SK-N-SH treated with all-trans-retinoic acid at 6 μM for 48 hours (cell line): ENCODE measurements at regions not wholly inside any gene's neighbourhood (a gene's known extent, or its start where the extent isn't known, plus 50 kb on each side); places are given as distances from the start of the nearest gene placed in this dataset.

Source experiments
- ZFP30 ChIP-seq: fragments of 450-650 bp; formaldehyde crosslinking; IDR thresholded peaks from 2 replicates; pipeline ENCODE4 v1.5.0; 2022; ENCODE audit warnings: mild to moderate bottlenecking, moderate library complexity
- TF ChIP-seq, protein P1 (sequence below): fragments of 250-450 bp; sonication (Bioruptor Pico); IDR thresholded peaks from 2 replicates; pipeline ENCODE4 v1.8.0; 2021; ENCODE audit warnings: low read depth, mild to moderate bottlenecking, moderate library complexity, borderline replicate concordance

DNA sequence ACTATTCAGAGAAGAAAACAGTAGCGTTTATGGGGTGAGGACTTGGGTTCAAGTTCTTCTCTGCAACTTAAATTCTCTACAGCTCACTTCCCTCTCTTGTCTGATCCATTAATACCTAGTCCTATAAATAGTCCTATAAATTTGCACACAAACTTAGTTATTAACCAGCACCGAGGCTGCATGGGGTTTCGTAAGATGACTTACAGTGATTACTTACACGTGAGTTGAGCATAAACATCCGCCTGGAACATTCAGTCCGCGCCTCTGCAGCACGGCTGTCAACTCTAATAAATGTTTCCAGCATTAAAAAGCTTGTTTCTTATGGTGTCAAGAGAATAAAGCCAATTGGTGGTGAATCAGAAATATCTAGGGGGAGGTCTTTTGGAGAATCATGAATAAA, 103.0 kb upstream of the ENPP6 start:
- no peak for TF ChIP-seq ZFP30 (CRISPR knock-in tag)
- TF ChIP-seq, protein P1, sequence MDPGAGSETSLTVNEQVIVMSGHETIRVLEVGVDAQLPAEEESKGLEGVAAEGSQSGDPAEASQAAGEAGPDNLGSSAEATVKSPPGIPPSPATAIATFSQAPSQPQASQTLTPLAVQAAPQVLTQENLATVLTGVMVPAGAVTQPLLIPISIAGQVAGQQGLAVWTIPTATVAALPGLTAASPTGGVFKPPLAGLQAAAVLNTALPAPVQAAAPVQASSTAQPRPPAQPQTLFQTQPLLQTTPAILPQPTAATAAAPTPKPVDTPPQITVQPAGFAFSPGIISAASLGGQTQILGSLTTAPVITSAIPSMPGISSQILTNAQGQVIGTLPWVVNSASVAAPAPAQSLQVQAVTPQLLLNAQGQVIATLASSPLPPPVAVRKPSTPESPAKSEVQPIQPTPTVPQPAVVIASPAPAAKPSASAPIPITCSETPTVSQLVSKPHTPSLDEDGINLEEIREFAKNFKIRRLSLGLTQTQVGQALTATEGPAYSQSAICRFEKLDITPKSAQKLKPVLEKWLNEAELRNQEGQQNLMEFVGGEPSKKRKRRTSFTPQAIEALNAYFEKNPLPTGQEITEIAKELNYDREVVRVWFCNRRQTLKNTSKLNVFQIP (CRISPR knock-in tag) = no peak
